SU-DHL-6 (cell line): ENCODE measurements at regions not wholly inside any gene's neighbourhood (a gene's known extent, or its start where the extent isn't known, plus 50 kb on each side); places are given as distances from the start of the nearest gene placed in this dataset.

Experiments
- H2AFZ ChIP-seq: fragments of 200-600 bp; sonication (generic); 2 replicates; pipeline ENCODE4 v1.6.1; 2014; ENCODE audit warnings: low read depth, mild to moderate bottlenecking, moderate library complexity, mixed read lengths, antibody characterized with exemption, low read length; ENCODE audit not compliant: severe bottlenecking
- H3F3A ChIP-seq: fragments of 200-600 bp; shearing (Covaris generic); 2 replicates; pipeline ENCODE4 v1.6.0; 2016; ENCODE audit warnings: antibody characterized with exemption, mild to moderate bottlenecking; ENCODE audit not compliant: insufficient read depth
- H3K27ac ChIP-seq: fragments of 200-600 bp; sonication (generic); 2 replicates; pipeline ENCODE4 v1.5.1; 2016; ENCODE audit warnings: low read depth, mild to moderate bottlenecking, low read length, moderate library complexity, mixed read lengths
- H3K27me3 ChIP-seq: fragments of 200-600 bp; sonication (generic), shearing (Covaris generic); 2 replicates; pipeline ENCODE4 v1.6.0; 2014; ENCODE audit warnings: mild to moderate bottlenecking, low read length
- H3K36me3 ChIP-seq: fragments of 200-600 bp; sonication (generic); 2 replicates; pipeline ENCODE4 v1.6.1; 2014; ENCODE audit warnings: mild to moderate bottlenecking, low read length, mixed read lengths
- H3K4me2 ChIP-seq: fragments of 300-600, 200-600 bp; shearing (Covaris generic), sonication (generic); 2 replicates; pipeline ENCODE4 v1.6.0; 2014; ENCODE audit warnings: low read length, low read depth, mild to moderate bottlenecking; ENCODE audit not compliant: poor library complexity, severe bottlenecking
- H3K4me3 ChIP-seq: fragments of 200-600 bp; sonication (generic); 2 replicates; pipeline ENCODE4 v1.5.1; 2014; ENCODE audit warnings: antibody characterized with exemption, low read length, mild to moderate bottlenecking, mixed read lengths; ENCODE audit not compliant: insufficient read depth, poor library complexity, severe bottlenecking
- H3K79me2 ChIP-seq: fragments of 200-600 bp; sonication (generic); 2 replicates; pipeline ENCODE4 v1.6.1; 2014; ENCODE audit warnings: mild to moderate bottlenecking, low read length, moderate library complexity; ENCODE audit not compliant: insufficient read depth
- H3K9ac ChIP-seq: fragments of 200-600 bp; sonication (generic); 2 replicates; pipeline ENCODE4 v1.7.0; 2014; ENCODE audit warnings: mild to moderate bottlenecking, low read length
- H3K9me2 ChIP-seq: fragments of 200-600 bp; sonication (generic); replicated peaks from 2 replicates; pipeline ENCODE4 v1.6.1; 2014; ENCODE audit warnings: low read length; ENCODE audit not compliant: insufficient read depth
- H3K9me3 ChIP-seq: fragments of 200-600 bp; sonication (generic); 2 replicates; pipeline ENCODE4 v1.6.1; 2014; ENCODE audit warnings: low read length, mixed read lengths; ENCODE audit not compliant: insufficient read depth
- H4K20me1 ChIP-seq: fragments of 200-600 bp; sonication (generic); 2 replicates; pipeline ENCODE4 v1.6.1; 2014; ENCODE audit warnings: low read depth, mild to moderate bottlenecking, antibody characterized with exemption, low read length, moderate library complexity, mixed read lengths
- EZH2phosphoT487 ChIP-seq: fragments of 200-600 bp; sonication (generic), shearing (Covaris generic); conservative IDR thresholded peaks from 2 replicates; pipeline ENCODE4 v1.6.1; 2018; ENCODE audit warnings: mild to moderate bottlenecking, antibody characterized with exemption, low read length, moderate library complexity, mixed read lengths
- TF ChIP-seq, protein P1 (sequence below): fragments of 200-600 bp; sonication (generic); IDR thresholded peaks from one replicate; pipeline ENCODE4 v1.5.1; 2017; ENCODE audit warnings: antibody characterized with exemption, mild to moderate bottlenecking, low read length, moderate library complexity; ENCODE audit not compliant: insufficient read depth, poor library complexity, severe bottlenecking

DNA sequence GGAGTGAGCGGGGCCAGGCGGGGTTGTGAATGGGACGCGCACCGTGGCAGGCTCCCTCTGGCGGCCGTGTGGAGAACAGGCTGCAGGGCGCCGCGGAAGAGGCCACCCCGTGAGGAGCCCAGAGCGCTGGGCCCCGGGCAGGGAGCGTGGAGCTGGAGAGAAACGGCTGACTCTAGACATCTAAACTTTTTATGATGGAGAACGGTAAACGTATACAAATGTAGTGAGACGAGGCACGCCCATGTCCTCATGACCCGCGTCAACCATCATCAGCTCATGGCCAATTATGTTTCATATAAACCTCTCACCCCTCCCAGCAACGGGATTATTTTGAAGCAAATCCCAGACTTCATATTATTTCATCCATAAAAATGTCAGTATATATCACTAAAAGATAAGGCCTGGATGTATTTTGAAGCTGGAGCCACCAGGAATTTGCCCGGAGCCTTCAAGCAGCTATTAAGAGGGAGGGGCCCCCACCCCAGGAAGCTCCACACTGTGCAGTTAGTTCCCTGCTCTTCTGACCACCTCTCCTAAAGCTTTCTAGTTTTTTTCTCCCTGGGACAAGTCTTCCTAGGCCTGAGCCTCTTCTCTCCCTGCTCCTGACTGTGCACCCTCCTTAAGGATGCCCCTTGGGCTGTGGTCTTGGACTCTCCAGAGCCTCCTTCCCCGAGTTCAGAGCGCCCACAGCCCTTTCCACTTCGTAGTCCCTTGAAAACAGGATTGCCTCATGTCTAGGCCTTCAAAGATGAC lies 149.5 kb downstream of the SMAD6 start:
- no peak overlapping the region for H3K9ac ChIP-seq

GRCh38 chr15:66852064-66852905 lies 150.2 kb downstream of the SMAD6 start:
- Histone ChIP-seq H3K9me3 (no peaks in the 10 kb centered on the region), H3F3A (no peaks in the 10 kb centered on the region), H3K9ac (no peak overlapping the region), H4K20me1 (no peaks in the 10 kb centered on the region), H2AFZ (no peak overlapping the region), H3K4me3 (no peak overlapping the region), H3K36me3 (no peaks in the 10 kb centered on the region), H3K4me2 (no peak overlapping the region), H3K79me2 (no peaks in the 10 kb centered on the region), H3K27ac (no peak overlapping the region), H3K9me2 (no peaks in the 10 kb centered on the region), H3K27me3 (no peaks in the 10 kb centered on the region)
- no peak for TF ChIP-seq EZH2phosphoT487
- TF ChIP-seq, protein P1, sequence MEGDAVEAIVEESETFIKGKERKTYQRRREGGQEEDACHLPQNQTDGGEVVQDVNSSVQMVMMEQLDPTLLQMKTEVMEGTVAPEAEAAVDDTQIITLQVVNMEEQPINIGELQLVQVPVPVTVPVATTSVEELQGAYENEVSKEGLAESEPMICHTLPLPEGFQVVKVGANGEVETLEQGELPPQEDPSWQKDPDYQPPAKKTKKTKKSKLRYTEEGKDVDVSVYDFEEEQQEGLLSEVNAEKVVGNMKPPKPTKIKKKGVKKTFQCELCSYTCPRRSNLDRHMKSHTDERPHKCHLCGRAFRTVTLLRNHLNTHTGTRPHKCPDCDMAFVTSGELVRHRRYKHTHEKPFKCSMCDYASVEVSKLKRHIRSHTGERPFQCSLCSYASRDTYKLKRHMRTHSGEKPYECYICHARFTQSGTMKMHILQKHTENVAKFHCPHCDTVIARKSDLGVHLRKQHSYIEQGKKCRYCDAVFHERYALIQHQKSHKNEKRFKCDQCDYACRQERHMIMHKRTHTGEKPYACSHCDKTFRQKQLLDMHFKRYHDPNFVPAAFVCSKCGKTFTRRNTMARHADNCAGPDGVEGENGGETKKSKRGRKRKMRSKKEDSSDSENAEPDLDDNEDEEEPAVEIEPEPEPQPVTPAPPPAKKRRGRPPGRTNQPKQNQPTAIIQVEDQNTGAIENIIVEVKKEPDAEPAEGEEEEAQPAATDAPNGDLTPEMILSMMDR: no peak

More for the DNA sequence above, 149.5 kb downstream of the SMAD6 start:
- H3K4me3 ChIP-seq: no peak overlapping the region
- H3K9me3 ChIP-seq: no peaks in the 10 kb centered on the region
- no peaks in the 10 kb centered on the region for H3K36me3 ChIP-seq
- peak overlapping the region; percentile 57 for H2AFZ ChIP-seq
- no peaks in the 10 kb centered on the region for H3K79me2 ChIP-seq
- no peaks in the 10 kb centered on the region for H4K20me1 ChIP-seq
- H3K27me3 ChIP-seq: no peaks in the 10 kb centered on the region
- H3K9me2 ChIP-seq: no peaks in the 10 kb centered on the region
- no peak overlapping the region for H3K27ac ChIP-seq
- H3K4me2 ChIP-seq: no peak overlapping the region
- no peaks in the 10 kb centered on the region for H3F3A ChIP-seq
- TF ChIP-seq EZH2phosphoT487: no peak
- TF ChIP-seq, protein P1: peak; percentile 80

DNA sequence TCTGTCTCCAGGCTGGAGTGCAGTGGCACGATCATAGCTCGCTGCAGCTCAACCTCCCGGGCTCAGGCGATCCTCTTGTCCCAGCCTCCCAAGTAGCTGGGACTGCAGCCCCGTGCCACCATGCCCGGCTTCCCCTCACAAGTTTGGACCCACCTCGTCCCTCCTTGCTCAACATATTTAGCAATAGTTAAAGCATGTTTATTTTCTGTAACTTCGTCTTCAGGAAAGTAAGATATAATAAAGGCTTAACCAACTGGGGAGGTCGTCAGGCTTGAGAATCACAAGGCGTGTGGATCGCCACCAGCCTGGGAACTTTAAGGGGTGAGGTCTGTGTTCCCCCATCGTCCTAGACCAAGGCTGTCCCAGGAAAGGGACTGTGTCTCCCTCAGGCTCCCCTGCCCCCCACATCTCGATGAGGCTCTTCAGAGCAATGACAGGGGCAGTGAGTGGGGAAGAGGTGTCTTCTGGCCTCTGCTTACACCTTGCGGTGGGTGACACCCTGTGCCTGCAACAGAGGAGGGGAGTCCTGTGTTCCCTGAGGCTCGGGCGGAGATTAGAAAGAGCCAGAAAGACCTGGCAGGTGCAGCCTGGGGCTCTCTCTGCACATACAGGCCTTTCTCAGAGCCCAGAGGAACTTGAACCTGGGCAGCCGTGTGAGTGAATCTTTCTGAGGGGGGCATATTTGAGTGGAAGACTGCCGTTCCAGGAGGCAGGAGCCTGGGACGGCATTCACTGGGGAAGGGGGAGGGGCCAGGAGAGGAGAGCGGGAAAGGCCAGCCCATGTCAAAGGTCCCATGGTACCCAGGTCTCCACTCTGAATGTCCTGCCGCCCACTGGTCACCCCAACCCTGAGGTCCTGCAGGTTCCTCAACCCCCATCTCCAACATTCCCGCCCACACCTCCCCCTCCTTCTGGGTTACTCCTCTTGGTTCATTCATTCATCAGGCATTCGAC lies 152.3 kb downstream of the SMAD6 start:
- H3K9me3 ChIP-seq: no peaks in the 10 kb centered on the region
- H3K27me3 ChIP-seq: no peaks in the 10 kb centered on the region
- no peak overlapping the region for H3K9ac ChIP-seq
- H3K79me2 ChIP-seq: no peaks in the 10 kb centered on the region
- H2AFZ ChIP-seq: no peak overlapping the region
- H3F3A ChIP-seq: no peaks in the 10 kb centered on the region
- no peak for TF ChIP-seq EZH2phosphoT487
- TF ChIP-seq, protein P1: no peak
- no peaks in the 10 kb centered on the region for H3K9me2 ChIP-seq
- H3K4me2 ChIP-seq: no peak overlapping the region
- H3K36me3 ChIP-seq: no peaks in the 10 kb centered on the region
- H3K4me3 ChIP-seq: no peak overlapping the region
- no peak overlapping the region for H3K27ac ChIP-seq
- H4K20me1 ChIP-seq: no peaks in the 10 kb centered on the region
